ENCODE measurements at regions not wholly inside any gene's neighbourhood (a gene's known extent, or its start where the extent isn't known, plus 50 kb on each side); places are given as distances from the start of the nearest gene placed in this dataset.

DNA sequence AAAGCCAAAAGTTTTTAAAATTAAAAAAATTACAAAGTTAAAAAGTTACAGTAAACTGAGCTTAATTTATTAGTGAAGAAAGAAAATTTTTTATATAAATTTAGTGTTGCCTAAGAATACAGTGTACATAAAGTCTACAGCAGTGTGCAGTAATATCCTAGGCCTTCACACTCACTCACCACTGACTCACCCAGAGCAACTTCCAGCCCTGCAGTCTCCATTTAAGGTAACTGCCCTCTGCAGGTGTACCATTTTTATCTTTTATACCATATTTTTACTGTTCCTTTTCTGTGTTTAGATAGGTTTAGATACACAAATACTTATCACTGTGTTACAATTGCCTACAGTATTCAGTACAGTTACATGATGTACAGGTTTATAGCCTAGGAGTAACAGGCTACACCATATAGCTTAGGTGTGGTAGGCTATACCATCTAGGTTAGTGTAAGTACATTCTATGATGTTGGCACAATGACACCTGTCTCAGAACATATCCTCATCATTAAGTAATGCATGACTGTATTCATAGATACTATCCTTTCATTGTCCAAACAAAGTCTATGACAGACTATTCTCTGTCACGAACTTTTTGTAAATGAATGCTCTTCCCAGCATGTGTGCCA is 78.6 kb upstream of the PBX1 start (continued):
- TF ChIP-seq EP300 (IDR thresholded peaks at IDR 0.05; ENCODE audit: borderline replicate concordance in 1 of 2, control insufficient read depth in 1 of 2, low read depth in 2 of 2, low read length in 2 of 2), result no peak
- no peak for TF ChIP-seq ZNF24 (IDR thresholded peaks at IDR 0.05)
- no peak for TF ChIP-seq MTA2 (IDR thresholded peaks at IDR 0.05; ENCODE audit: low read depth)

DNA sequence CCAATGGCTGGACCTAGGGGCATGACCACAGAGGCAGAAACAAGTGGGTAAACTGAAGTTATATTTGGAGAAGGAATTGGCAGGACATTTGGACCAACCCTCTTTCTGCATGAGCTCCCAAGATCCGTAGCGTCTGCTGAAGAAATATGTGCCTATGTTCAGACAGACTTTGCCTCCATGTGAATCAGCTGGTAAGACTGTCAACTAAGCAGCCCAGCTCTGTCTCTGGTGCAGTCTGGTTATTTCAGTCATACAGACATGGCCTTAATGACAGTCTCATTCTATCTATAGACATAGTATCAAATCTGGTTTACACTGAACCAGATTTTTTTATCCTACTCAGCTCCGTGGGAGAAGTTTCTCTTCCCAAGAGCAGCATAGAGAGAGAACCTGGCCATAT is 63.1 kb upstream of the PBX1 start:
- DNase-seq (ENCODE audit: low read depth, low spot score) (no peak), ATAC-seq (no peak), FAIRE-seq (no peak)
- 57% methylated on average over 3 of the region's 3 CpGs for WGBS (ENCODE audit: insufficient coverage, insufficient replicate concordance, low lambda C conversion rate, missing lambda C conversion rate)
- in situ Hi-C loops (cut with MboI) (no loop called here), intact Hi-C loops (cut with micrococcal nuclease; ENCODE audit: unreplicated experiment) (no loop called here)
- no peak overlapping the region for H3K4me3 ChIP-seq
- no peaks in the 10 kb centered on the region for H3K79me2 ChIP-seq (ENCODE audit: control insufficient read depth, insufficient read depth, low read length)
- ChIA-PET POLR2A (no interaction called here), SMC1A (ENCODE audit: uncharacterized antibody, unreplicated experiment) (no interaction called here), CTCF (interaction anchor here (1.1 kb wide), 1 partner anchor 9 kb away, joined by 4 read pairs; no protein-coding TSS in a partner anchor), RAD21 (ENCODE audit: unreplicated experiment) (no interaction called here)
- no peaks in the 10 kb centered on the region for H4K20me1 ChIP-seq (ENCODE audit: control insufficient read depth, insufficient read depth)
- H3K36me3 ChIP-seq (ENCODE audit: control insufficient read depth in 2 of 2, insufficient read depth in 2 of 2, low read length in 1 of 2), result no peaks in the 10 kb centered on the region
- BruUV-seq (replicated peaks), result no TSS peak
- H3K4me2 ChIP-seq (ENCODE audit: control insufficient read depth, insufficient read depth), result no peak overlapping the region
- H3K27ac ChIP-seq (ENCODE audit: control insufficient read depth, insufficient read depth), result no peak overlapping the region
- no peaks in the 10 kb centered on the region for H3K9me3 ChIP-seq (replicated peaks; ENCODE audit: control insufficient read depth, insufficient read depth, low read length)
- H3K4me1 ChIP-seq (ENCODE audit: control insufficient read depth, insufficient read depth, low read length), result no peaks in the 10 kb centered on the region
- H3K9ac ChIP-seq (ENCODE audit: control insufficient read depth, insufficient read depth, low read length), result no peak overlapping the region
- H2AFZ ChIP-seq (ENCODE audit: control insufficient read depth, low read depth, low read length), result no peak overlapping the region
- H3K27me3 ChIP-seq (replicated peaks in 1 of 2; ENCODE audit: control insufficient read depth in 2 of 2, insufficient read depth in 2 of 2, low read length in 1 of 2), result no peaks in the 10 kb centered on the region
- TF ChIP-seq, protein P1, sequence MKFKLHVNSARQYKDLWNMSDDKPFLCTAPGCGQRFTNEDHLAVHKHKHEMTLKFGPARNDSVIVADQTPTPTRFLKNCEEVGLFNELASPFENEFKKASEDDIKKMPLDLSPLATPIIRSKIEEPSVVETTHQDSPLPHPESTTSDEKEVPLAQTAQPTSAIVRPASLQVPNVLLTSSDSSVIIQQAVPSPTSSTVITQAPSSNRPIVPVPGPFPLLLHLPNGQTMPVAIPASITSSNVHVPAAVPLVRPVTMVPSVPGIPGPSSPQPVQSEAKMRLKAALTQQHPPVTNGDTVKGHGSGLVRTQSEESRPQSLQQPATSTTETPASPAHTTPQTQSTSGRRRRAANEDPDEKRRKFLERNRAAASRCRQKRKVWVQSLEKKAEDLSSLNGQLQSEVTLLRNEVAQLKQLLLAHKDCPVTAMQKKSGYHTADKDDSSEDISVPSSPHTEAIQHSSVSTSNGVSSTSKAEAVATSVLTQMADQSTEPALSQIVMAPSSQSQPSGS (IDR thresholded peaks at IDR 0.05; ENCODE audit: low read length), result no peak
- no peak for TF ChIP-seq MYC (IDR thresholded peaks at IDR 0.05; ENCODE audit: insufficient read depth, insufficient read length, insufficient replicate concordance, low read length, severe bottlenecking)
